A172 (cell line): ENCODE measurements at regions not wholly inside any gene's neighbourhood (a gene's known extent, or its start where the extent isn't known, plus 50 kb on each side); places are given as distances from the start of the nearest gene placed in this dataset.

ENCODE experiments used
- DNase-seq: peaks from one replicate; pipeline ENCODE4 v3.0.0-alpha.2; 2015; ENCODE audit warnings: low spot score

DNA sequence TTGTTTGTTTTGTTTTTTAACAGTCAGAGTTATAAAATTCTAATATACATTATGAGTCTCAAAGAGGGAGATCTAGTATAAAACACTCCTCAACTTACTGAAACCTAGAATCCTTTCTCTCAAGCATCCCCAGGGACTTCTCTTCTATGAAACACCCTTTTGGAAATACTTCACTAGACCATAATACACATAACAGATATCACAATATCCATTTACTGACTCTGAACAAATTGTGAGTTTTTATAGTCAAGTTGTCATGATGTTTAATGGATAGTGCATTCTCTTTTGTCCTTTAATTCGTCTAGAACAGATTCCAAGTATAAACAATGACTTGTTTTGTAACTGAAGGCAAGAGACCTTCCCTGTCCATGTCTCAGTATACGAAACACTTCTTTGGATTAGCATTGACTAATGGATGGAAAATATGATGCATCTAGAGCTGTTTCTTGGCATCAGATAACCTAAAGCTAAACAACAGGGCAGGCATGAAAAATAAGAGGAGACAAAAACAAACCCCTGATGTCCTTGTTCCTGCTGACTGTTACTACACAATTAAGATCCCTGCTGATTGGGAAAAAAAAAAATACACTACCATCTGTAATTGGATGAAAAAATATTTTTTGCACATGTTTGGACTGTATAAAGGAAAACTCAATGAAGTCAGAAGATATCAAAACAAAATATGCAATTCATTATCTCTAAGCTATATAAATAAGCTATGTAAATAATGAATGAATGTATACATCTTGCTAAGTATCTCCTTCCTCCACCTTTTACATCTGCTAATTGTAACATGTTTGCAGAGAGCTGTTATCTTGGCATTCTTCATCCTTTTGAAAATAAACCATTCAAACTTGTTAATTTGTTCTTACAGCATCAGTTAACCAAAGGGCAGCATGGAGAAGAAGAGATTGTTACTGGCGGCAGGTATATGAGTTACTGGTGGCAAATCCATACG, 214.2 kb downstream of the LACC1 start:
- DNase-seq = no peak

DNA sequence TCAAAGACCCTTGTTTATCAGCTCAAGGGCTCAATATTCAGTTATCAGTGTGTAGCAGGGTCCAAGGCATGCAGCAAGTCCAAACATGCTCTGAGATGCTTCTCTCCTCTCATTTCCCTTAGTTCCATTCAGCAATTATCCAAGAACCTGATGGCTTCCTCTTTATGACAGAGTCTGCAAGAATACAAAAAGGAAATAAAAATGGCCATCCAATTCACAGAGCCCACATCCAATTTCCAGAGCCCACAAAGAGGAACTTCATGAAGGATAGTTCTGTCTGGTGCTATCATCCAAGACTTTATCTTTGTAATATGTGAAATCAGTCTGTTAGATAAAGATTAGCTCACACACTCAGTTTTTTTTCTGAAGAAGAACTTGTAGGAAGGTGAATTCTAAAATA, 217.2 kb downstream of the LACC1 start:
- DNase-seq = no peak

- DNase-seq = no peak
Measured at GRCh38 chr13:44098559-44098958, 218.9 kb downstream of the LACC1 start.

GRCh38 chr13:44101347-44102083, 221.8 kb downstream of the LACC1 start:
- DNase-seq = no peak

- no peak for DNase-seq
Measured at GRCh38 chr13:44103429-44104196, 223.9 kb downstream of the LACC1 start.

DNA sequence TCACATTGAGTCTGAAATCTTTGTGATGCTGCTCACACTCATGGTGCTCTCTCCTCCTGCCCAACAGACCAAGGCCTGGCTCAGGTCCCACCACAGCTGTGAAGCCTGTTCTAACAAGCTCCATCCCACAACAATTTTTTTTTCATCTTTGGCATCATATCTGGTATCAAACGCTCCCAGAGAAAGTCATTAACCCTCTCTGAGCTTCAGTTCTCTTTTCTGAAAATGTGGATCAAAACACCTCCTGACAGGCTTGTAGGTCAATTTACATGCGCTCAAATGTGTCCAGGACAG, 224.4 kb downstream of the LACC1 start:
- DNase-seq = no peak

DNA sequence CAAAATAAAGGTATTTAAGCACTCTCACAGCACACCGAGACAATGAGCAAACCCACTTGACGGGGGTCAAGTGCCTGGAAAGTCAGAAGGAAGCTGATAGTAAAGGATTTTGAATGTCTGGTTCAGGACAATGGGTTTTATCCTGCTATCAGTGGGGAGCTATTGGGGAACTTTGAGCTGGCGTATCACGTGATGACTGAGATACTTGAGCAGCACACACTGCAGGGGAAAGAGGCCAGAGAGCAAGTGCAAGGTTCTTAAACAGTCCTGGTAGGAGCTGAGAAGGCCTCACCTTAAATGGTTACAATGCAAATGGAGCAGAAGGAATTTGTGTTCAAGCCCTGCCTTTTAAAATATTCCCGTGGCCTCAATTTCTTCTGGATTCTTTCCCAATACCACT, 225.3 kb downstream of the LACC1 start:
- DNase-seq = no peak

DNA sequence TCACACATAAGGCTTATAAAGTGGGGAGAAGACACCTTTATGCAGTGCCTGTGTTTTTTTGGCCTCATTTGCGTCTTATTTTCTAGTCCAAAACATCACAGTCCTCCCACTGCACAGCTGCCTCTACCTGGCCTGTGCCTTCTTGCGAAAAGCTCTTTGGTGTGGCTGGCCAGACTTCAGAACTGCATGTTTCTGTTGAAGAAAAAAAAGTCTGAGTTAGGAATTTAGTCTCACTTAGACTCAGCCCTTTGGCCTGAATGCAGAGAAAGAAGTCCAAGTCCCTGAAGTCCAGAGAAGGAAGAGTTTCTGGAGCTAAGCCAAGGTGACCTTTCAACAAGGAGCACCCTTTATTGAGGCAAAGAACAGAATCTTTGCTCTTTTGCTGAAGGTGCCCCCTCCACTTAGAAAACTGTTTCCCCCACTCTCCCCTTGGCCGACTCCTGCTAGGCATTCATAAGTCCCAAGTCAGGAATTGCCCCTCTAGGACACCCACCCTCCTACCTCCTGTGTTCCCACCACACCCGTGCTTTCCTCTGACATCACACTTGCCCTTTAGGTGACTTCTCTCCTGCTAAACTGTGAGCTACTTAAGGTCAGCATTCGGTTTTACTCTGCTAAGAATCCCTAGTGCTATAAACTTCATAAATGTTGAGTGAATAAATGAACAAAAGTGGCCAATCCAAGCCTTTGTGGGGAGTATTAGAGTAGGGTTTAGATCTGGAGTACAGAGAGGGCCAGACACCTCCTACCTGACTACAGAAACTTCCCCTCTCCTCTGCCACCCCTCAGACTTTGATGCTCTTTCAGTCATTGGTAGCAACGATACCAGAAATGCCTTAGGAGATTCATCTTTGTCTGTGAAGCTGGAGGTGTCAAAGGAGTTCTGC, 226.8 kb downstream of the LACC1 start:
- DNase-seq = no peak

DNA sequence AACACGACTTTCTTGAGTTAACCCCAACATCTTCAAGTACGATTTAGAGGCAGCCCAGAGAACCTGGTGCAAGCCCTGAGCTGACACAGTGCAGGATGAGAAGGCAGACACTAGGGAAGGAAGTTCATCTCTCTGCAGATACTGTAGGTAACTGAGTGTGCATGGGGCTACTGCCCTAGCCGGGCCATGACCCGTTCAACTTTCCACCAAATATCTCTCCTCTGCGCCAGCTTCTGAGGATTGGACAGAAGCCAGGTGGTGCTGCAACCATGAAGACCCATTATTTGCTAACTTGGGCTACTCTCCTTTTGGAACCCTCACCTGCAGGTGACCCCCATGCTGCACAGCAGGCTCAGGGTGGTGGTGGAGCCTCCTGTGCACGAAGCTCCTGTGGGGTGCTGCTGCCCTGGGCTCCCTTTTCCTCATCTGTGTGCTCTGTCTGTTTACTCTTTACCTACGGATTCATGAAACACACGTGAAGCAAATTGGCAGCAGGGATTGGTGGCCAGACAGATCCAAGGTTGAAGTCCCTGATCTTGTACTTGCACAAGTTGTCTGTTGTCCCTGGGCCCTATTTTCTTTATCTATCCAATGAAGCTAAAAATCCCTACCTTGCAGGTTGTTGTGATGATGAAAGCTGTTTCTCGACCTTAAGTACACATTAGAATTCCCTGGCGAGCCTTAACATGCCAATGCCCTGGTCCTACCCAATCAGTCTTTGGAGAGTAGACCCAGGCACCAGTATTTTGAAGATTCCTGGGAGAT, 227.8 kb downstream of the LACC1 start:
- no peak for DNase-seq

DNA sequence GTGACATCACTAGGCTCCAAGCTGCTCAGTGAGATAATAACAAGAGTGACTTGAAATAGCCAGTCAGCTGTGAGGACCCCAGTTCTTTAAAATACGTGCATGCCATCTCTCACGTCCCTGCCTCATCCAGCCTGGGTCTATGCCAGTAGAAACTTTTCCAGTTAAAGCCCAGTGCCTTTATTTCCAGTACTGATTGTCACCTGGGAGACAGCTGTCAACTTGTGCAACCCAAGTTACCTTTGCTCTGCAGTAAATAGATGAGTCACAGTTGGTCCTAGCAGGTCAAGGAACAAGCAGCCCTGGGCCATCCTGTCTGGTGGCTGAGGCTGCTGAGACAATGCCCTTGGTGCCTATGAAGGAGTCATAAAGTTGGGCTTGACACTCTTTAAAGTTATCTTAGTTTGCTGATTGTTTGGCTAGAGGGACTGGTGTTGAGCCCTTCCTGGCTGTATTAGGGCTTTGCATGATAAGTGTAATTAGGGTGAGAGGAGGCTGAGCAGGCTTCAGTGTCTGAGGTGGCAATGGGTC, 228.7 kb downstream of the LACC1 start:
- no peak for DNase-seq

DNA sequence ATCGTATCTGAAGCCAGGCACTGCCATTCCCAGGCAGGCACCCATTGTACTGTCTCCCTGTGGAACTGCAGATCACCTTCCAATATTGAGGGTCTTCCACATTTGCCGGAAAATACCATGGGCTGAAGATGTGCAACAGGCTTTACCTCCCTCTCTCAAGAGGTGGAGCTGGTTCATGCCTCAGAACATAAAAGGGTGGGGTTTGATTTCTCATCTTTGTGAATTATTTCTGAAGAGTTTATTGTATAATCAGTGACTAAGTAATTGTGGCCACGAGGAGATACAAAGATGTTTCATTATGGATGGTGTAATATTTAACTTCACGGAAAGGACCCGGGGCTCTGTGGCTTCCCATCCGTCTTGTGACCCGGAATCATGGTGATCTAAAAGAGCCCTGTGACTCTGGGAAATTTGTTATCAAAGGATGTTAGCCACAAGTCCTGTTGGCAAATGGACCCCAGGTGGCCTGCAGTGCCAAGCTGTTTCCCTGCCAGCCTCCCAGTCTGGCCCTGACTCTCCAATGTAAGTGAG, 230.5 kb downstream of the LACC1 start:
- no peak for DNase-seq

DNA sequence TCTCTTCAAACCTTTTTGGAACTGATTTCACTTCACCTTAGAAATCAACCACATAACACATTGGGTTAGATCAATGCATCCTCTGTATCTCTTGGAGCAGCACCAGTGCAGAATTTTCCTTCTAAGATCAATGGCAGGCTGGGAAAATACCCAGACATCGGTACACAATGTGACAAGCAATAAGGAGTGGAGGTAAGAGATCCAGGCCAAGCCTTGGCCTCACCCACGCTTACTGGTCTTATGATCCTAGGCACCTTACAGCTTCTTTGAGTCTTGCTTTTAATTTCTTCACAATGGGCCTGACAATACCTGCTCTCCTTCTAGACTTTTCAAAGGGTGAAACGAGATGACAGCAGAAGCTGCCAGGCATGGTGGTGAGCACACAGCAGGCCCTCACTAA, 232.0 kb downstream of the LACC1 start:
- no peak for DNase-seq

DNA sequence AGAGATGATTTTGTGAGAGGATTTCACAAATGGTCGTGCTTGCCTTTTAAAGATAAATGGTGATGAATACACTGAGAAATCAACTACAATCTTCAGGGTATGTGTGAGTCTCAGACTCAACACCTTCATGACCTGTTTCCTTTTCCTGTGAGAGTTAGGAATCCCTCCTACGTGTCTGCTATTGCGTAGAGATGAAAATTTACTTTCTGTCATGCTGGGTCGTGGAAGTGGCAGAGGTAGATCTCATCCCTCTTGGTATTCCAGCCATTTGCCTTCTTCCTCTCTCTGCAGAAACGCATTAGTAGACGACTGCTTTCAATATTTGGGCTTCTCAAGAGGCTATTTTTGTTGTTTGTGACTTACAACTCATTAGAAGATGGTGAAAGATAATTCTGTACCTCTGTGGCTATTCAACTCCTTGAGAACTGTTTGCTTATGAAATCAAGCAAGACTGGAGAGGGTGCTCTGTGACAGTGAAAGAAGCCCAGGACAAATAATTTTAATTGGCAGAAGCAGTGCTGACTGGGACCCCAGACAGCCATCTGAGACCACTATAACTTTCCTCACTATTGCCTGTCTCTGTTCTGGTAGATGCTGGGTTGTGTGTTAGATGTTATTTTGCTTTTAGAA, 233.1 kb downstream of the LACC1 start:
- DNase-seq = no peak

DNA sequence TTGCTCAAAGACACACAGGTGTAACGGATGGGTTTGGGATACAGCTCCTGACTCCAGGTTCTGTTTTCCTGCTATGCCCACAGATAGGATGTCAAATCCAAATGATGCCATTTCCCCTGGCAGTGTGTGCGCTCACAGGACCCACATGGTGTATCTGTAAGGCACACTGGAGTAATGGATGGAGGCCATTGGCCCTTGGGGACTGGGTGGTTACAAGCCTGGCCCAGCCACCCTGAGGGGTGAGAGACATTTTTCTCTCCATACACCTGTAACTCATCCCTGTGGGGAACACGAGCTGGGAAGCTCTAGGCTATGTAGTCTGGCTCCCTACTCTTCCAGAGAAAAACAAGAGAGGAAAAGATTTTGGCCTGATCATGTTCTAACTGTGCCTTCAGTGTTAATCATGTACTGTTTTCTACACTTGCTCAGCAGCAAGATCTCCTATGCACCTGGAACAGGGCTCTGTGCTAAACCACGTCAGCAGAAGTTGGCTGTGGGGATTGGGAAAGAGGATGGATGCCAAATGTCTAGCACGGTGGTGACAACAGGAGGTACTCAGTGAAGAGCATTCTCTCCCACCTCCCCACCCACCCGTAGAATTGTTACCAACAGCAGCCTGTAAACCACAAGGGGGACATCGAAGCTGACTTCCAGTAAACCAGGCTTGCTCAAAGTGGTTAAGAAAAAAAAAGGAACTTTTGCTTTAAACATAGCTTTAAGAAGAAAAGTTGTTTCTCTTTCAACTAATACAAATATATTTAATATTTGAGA, 237.0 kb downstream of the LACC1 start:
- no peak for DNase-seq

DNA sequence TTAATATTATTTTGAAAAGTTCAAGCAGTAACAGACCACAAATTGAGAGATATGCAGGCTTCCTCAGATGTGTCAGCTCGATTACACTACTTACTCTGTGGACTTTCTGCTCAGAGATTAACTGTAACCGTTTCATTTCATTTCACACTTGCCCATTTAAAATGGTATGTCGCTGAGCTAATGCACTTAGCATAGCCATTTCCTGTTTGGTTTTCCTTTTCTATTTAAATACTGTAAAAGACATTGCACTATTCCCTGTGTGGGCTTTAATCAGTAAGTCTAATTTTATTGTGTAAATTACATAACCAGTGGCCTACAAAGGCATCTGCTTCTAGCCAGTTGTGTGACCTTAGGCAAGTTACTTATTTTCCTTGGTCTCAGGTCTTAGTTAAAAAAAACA, 237.6 kb downstream of the LACC1 start:
- peak; percentile 3 for DNase-seq

GRCh38 chr13:44117816-44118215, 238.1 kb downstream of the LACC1 start:
- no peak for DNase-seq

- DNase-seq = no peak
Measured at GRCh38 chr13:44118881-44119280, 239.2 kb downstream of the LACC1 start.

GRCh38 chr13:44120043-44120442, 240.3 kb downstream of the LACC1 start:
- DNase-seq = no peak
